OCI-LY7 (cell line): ENCODE measurements at regions not wholly inside any gene's neighbourhood (a gene's known extent, or its start where the extent isn't known, plus 50 kb on each side); places are given as distances from the start of the nearest gene placed in this dataset.

ENCODE experiments used
- BruUV-seq: library from RNA; stranded (reverse); fragments of 400-500 nt; replicated peaks from 2 replicates; lab custom pipeline; 2021; lab: Mats Ljungman, UMichigan
- CTCF ChIA-PET: fragments of 300-600 bp; sonication (Branson Sonifier 250); formaldehyde crosslinking; loops from one replicate; lab custom pipeline; 2022; ENCODE audit warnings: antibody characterized with exemption; ENCODE audit not compliant: unreplicated experiment; lab: Charles Lee
- POLR2A ChIA-PET: fragments of 300-600 bp; sonication (Branson Sonifier 250); formaldehyde crosslinking; loops from one replicate; lab custom pipeline; 2022; ENCODE audit warnings: antibody characterized with exemption; lab: Charles Lee
- DNase-seq: peaks from one replicate; pipeline ENCODE4 v3.0.0-alpha.2; 2015; ENCODE audit warnings: low spot score
- H2AFZ ChIP-seq: fragments of 200-600 bp; sonication (generic), shearing (Covaris generic); 2 replicates; pipeline ENCODE4 v1.6.1; 2014; ENCODE audit warnings: mild to moderate bottlenecking, antibody characterized with exemption, low read length, moderate library complexity
- H3K27ac ChIP-seq: fragments of 200-600 bp; sonication (generic); 2 replicates; pipeline ENCODE4 v1.5.1; 2014; ENCODE audit warnings: mixed run types, low read depth, mild to moderate bottlenecking, moderate library complexity, low read length, inconsistent platforms; ENCODE audit not compliant: poor library complexity, severe bottlenecking
- H3K36me3 ChIP-seq: fragments of 200-600 bp; sonication (generic); 2 replicates; pipeline ENCODE4 v1.6.1; 2014; ENCODE audit warnings: mild to moderate bottlenecking, antibody characterized with exemption, low read length, moderate library complexity, mixed read lengths; ENCODE audit not compliant: insufficient read depth
- H3K4me1 ChIP-seq: fragments of 200-600 bp; sonication (generic); 2 replicates; pipeline ENCODE4 v1.5.1; 2014; ENCODE audit warnings: mild to moderate bottlenecking, low read length; ENCODE audit not compliant: insufficient read depth, poor library complexity, severe bottlenecking
- H3K4me2 ChIP-seq: fragments of 200-600 bp; sonication (generic); 2 replicates; pipeline ENCODE4 v1.6.1; 2014; ENCODE audit warnings: mild to moderate bottlenecking, low read length
- H3K4me3 ChIP-seq: fragments of 200-600 bp; sonication (generic); 2 replicates; pipeline ENCODE4 v1.5.1; 2014; ENCODE audit warnings: mild to moderate bottlenecking, low read depth, low read length; ENCODE audit not compliant: poor library complexity, severe bottlenecking
- H3K79me2 ChIP-seq: fragments of 200-600 bp; sonication (generic); 2 replicates; pipeline ENCODE4 v1.6.1; 2016; ENCODE audit warnings: low read depth, mild to moderate bottlenecking, low read length, moderate library complexity, mixed read lengths; ENCODE audit not compliant: insufficient read depth
- H3K9me2 ChIP-seq: fragments of 200-600 bp; sonication (generic); 2 replicates; pipeline ENCODE4 v1.6.1; 2016; ENCODE audit warnings: mild to moderate bottlenecking, low read length, mixed read lengths; ENCODE audit not compliant: insufficient read depth
- H3K9me3 ChIP-seq: fragments of 200-600 bp; sonication (generic); 2 replicates; pipeline ENCODE4 v1.6.1; 2014; ENCODE audit warnings: mild to moderate bottlenecking, mixed run types, low read length, mixed read lengths
- H4K20me1 ChIP-seq: fragments of 200-600 bp; sonication (generic); 2 replicates; pipeline ENCODE4 v1.6.1; 2014; ENCODE audit warnings: mild to moderate bottlenecking, antibody characterized with exemption, low read length, moderate library complexity, mixed read lengths; ENCODE audit not compliant: insufficient read depth
- CTCF ChIP-seq: fragments of 200-600 bp; sonication (generic); conservative IDR thresholded peaks from 2 replicates; pipeline ENCODE4 v1.5.1; 2014; ENCODE audit warnings: mild to moderate bottlenecking, antibody characterized with exemption, low read length, moderate library complexity, mixed read lengths
- EZH2phosphoT487 ChIP-seq: fragments of 200-600 bp; sonication (generic); IDR thresholded peaks from 2 replicates; pipeline ENCODE4 v1.6.1; 2018; ENCODE audit warnings: low read depth, borderline replicate concordance, mild to moderate bottlenecking, mixed run types, antibody characterized with exemption, low read length, moderate library complexity, mixed read lengths
- intact Hi-C: fragments of 100-400 bp; cut with micrococcal nuclease; formaldehyde crosslinking; loops from one replicate; pipeline ENCODE4 v1.10.0; 2022; ENCODE audit not compliant: unreplicated experiment

- ChIA-PET CTCF (no interaction called here), POLR2A (no interaction called here)
- H3K36me3 ChIP-seq: no peaks in the 10 kb centered on the region
- H2AFZ ChIP-seq: no peak overlapping the region
- H3K27ac ChIP-seq: no peak overlapping the region
- no peak overlapping the region for H3K4me3 ChIP-seq
- no peaks in the 10 kb centered on the region for H3K79me2 ChIP-seq
- H3K4me2 ChIP-seq: no peak overlapping the region
- intact Hi-C loops: no loop called here
- TF ChIP-seq EZH2phosphoT487 (no peak), CTCF (no peak)
- no TSS peak for BruUV-seq
- no peaks in the 10 kb centered on the region for H3K9me3 ChIP-seq
- H3K4me1 ChIP-seq: no peaks in the 10 kb centered on the region
- no peak for DNase-seq
- H3K9me2 ChIP-seq: no peaks in the 10 kb centered on the region
- no peaks in the 10 kb centered on the region for H4K20me1 ChIP-seq
Observed at GRCh38 chr22:48685767-48686166, 1141.9 kb downstream of the BRD1 start.

GRCh38 chr22:48683640-48684039 is 1144.0 kb downstream of the BRD1 start:
- intact Hi-C loops: no loop called here
- H3K36me3 ChIP-seq: no peaks in the 10 kb centered on the region
- ChIA-PET CTCF (no interaction called here), POLR2A (no interaction called here)
- no TSS peak for BruUV-seq
- no peak overlapping the region for H2AFZ ChIP-seq
- no peaks in the 10 kb centered on the region for H3K79me2 ChIP-seq
- no peaks in the 10 kb centered on the region for H4K20me1 ChIP-seq
- no peak overlapping the region for H3K4me2 ChIP-seq
- no peak overlapping the region for H3K27ac ChIP-seq
- H3K4me3 ChIP-seq: no peak overlapping the region
- DNase-seq: no peak
- TF ChIP-seq CTCF (no peak), EZH2phosphoT487 (no peak)
- no peaks in the 10 kb centered on the region for H3K9me2 ChIP-seq
- H3K4me1 ChIP-seq: no peaks in the 10 kb centered on the region
- H3K9me3 ChIP-seq: no peaks in the 10 kb centered on the region

GRCh38 chr22:48682504-48682903 is 1145.2 kb downstream of the BRD1 start:
- TF ChIP-seq EZH2phosphoT487 (no peak), CTCF (no peak)
- no peak for DNase-seq
- no TSS peak for BruUV-seq
- Histone ChIP-seq H3K4me1 (no peaks in the 10 kb centered on the region), H3K4me2 (no peak overlapping the region), H3K36me3 (no peaks in the 10 kb centered on the region), H2AFZ (no peak overlapping the region), H3K4me3 (no peak overlapping the region), H3K79me2 (no peaks in the 10 kb centered on the region), H4K20me1 (no peaks in the 10 kb centered on the region), H3K27ac (no peak overlapping the region), H3K9me2 (no peaks in the 10 kb centered on the region), H3K9me3 (no peaks in the 10 kb centered on the region)
- ChIA-PET CTCF (no interaction called here), POLR2A (no interaction called here)
- intact Hi-C loops: no loop called here
